ENCODE measurements at regions not wholly inside any gene's neighbourhood (a gene's known extent, or its start where the extent isn't known, plus 50 kb on each side); places are given as distances from the start of the nearest gene placed in this dataset.
"Not testable (repeated sequence)": the region's sequence is repeated elsewhere in the genome, so short reads cannot be mapped to it uniquely, and the experiment has no call there.

GRCh38 chr10:3874610-3874989, 89.6 kb upstream of the KLF6 start:
- TF ChIP-seq CTCF (IDR thresholded peaks at IDR 0.05; ENCODE audit: borderline replicate concordance, extremely low read depth, low read length, poor library complexity, severe bottlenecking); EZH2 (IDR thresholded peaks at IDR 0.05; ENCODE audit: borderline replicate concordance, low read depth, low read length, severe bottlenecking): not testable (repeated sequence)

Measured in DND-41 (cell line).